ENCODE measurements at regions not wholly inside any gene's neighbourhood (a gene's known extent, or its start where the extent isn't known, plus 50 kb on each side); places are given as distances from the start of the nearest gene placed in this dataset.

- no peak overlapping the region for H3K4me3 ChIP-seq (IDR thresholded peaks at IDR 0.05; ENCODE audit: insufficient read depth, low read depth, low read length)
- no peak overlapping the region for H2AFZ ChIP-seq (ENCODE audit: low read depth)
- no peaks in the 10 kb centered on the region for H3K36me3 ChIP-seq (ENCODE audit: insufficient read depth)
- no peak overlapping the region for H3K27ac ChIP-seq
- H3K27me3 ChIP-seq (ENCODE audit: insufficient read depth, low read depth) = no peaks in the 10 kb centered on the region
- no peaks in the 10 kb centered on the region for H3K4me1 ChIP-seq (ENCODE audit: low read depth, poor library complexity, severe bottlenecking)
- no peak overlapping the region for H3K4me2 ChIP-seq
- no peaks in the 10 kb centered on the region for H3K79me2 ChIP-seq (ENCODE audit: insufficient read depth, low read depth)
- TF ChIP-seq CTCF (conservative IDR thresholded peaks at IDR 0.05; ENCODE audit: low read depth, low read length) = no peak
- H3K9ac ChIP-seq = no peak overlapping the region
- H4K20me1 ChIP-seq (ENCODE audit: insufficient read depth) = no peaks in the 10 kb centered on the region
Measured at GRCh38 chr10:124308811-124309210, 109.9 kb downstream of the OAT start.

GRCh38 chr10:124308056-124308645 lies 110.6 kb downstream of the OAT start:
- Histone ChIP-seq H3K36me3 (ENCODE audit: insufficient read depth) (no peaks in the 10 kb centered on the region), H3K27ac (no peak overlapping the region), H4K20me1 (ENCODE audit: insufficient read depth) (no peaks in the 10 kb centered on the region), H3K79me2 (ENCODE audit: insufficient read depth, low read depth) (no peaks in the 10 kb centered on the region), H2AFZ (ENCODE audit: low read depth) (no peak overlapping the region), H3K4me2 (no peak overlapping the region), H3K4me3 (IDR thresholded peaks at IDR 0.05; ENCODE audit: insufficient read depth, low read depth, low read length) (no peak overlapping the region), H3K27me3 (ENCODE audit: insufficient read depth, low read depth) (no peaks in the 10 kb centered on the region), H3K4me1 (ENCODE audit: low read depth, poor library complexity, severe bottlenecking) (no peaks in the 10 kb centered on the region), H3K9ac (no peak overlapping the region)
- TF ChIP-seq CTCF (conservative IDR thresholded peaks at IDR 0.05; ENCODE audit: low read depth, low read length) = no peak

- no peak overlapping the region for H3K4me2 ChIP-seq
- TF ChIP-seq CTCF (conservative IDR thresholded peaks at IDR 0.05; ENCODE audit: low read depth, low read length) = no peak
Measured at GRCh38 chr10:124307591-124307990, 111.1 kb downstream of the OAT start.

GRCh38 chr10:124306922-124307371 lies 111.8 kb downstream of the OAT start:
- Histone ChIP-seq H4K20me1 (ENCODE audit: insufficient read depth) (no peaks in the 10 kb centered on the region), H3K27me3 (ENCODE audit: insufficient read depth, low read depth) (no peaks in the 10 kb centered on the region), H3K4me2 (no peak overlapping the region), H3K27ac (no peak overlapping the region), H3K79me2 (ENCODE audit: insufficient read depth, low read depth) (no peaks in the 10 kb centered on the region), H3K9ac (no peak overlapping the region), H3K4me3 (IDR thresholded peaks at IDR 0.05; ENCODE audit: insufficient read depth, low read depth, low read length) (no peak overlapping the region), H3K36me3 (ENCODE audit: insufficient read depth) (no peaks in the 10 kb centered on the region), H3K4me1 (ENCODE audit: low read depth, poor library complexity, severe bottlenecking) (no peaks in the 10 kb centered on the region), H2AFZ (ENCODE audit: low read depth) (no peak overlapping the region)
- TF ChIP-seq CTCF (conservative IDR thresholded peaks at IDR 0.05; ENCODE audit: low read depth, low read length) = no peak

More at GRCh38 chr10:124307591-124307990, 111.1 kb downstream of the OAT start:
- H3K9ac ChIP-seq = no peak overlapping the region
- no peak overlapping the region for H2AFZ ChIP-seq (ENCODE audit: low read depth)
- H3K27ac ChIP-seq = no peak overlapping the region
- no peaks in the 10 kb centered on the region for H3K27me3 ChIP-seq (ENCODE audit: insufficient read depth, low read depth)
- H3K4me1 ChIP-seq (ENCODE audit: low read depth, poor library complexity, severe bottlenecking) = no peaks in the 10 kb centered on the region
- no peak overlapping the region for H3K4me3 ChIP-seq (IDR thresholded peaks at IDR 0.05; ENCODE audit: insufficient read depth, low read depth, low read length)
- H3K79me2 ChIP-seq (ENCODE audit: insufficient read depth, low read depth) = no peaks in the 10 kb centered on the region
- no peaks in the 10 kb centered on the region for H3K36me3 ChIP-seq (ENCODE audit: insufficient read depth)
- no peaks in the 10 kb centered on the region for H4K20me1 ChIP-seq (ENCODE audit: insufficient read depth)

Measured in KMS-11 (cell line).